ENCODE measurements at regions not wholly inside any gene's neighbourhood (a gene's known extent, or its start where the extent isn't known, plus 50 kb on each side); places are given as distances from the start of the nearest gene placed in this dataset.

- DNase-seq (ENCODE audit: low read depth in 2 of 2): no peak
Observed at GRCh38 chr13:34002141-34002540, 184.2 kb downstream of the RFC3 start.

- no peak for DNase-seq (ENCODE audit: low read depth in 2 of 2)
Observed at GRCh38 chr13:34002924-34003323, 185.0 kb downstream of the RFC3 start.

DNA sequence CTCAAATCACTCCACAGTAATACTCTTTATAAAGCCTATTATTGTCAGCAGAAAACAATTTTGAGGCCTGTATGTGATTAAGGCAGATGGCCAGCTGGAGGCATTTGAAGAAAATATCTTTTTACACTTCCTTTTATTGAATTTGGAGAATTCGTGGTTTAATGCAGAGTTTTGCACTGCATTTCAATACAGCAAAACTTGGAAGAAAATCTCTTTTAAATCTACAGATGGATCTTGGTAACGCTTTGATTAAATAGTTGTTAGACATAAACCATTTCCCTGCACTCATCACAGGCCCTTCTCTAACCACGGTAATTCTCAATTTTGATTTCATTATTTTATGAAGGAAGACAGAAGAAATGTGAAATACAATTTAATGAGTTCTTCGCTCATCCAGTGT is 185.7 kb downstream of the RFC3 start:
- no peak for DNase-seq (ENCODE audit: low read depth in 2 of 2)

- DNase-seq (ENCODE audit: low read depth in 2 of 2): no peak
Observed at GRCh38 chr13:34004676-34005075, 186.7 kb downstream of the RFC3 start.

- DNase-seq (ENCODE audit: low read depth in 2 of 2): no peak
Observed at GRCh38 chr13:34006011-34006410, 188.1 kb downstream of the RFC3 start.

- no peak for DNase-seq (ENCODE audit: low read depth in 2 of 2)
Observed at GRCh38 chr13:34011552-34012085, 193.7 kb downstream of the RFC3 start.

GRCh38 chr13:34012382-34012781 is 194.4 kb downstream of the RFC3 start:
- no peak for DNase-seq (ENCODE audit: low read depth in 2 of 2)

GRCh38 chr13:34013061-34013460 is 195.1 kb downstream of the RFC3 start:
- DNase-seq (ENCODE audit: low read depth in 2 of 2): no peak

- no peak for DNase-seq (ENCODE audit: low read depth in 2 of 2)
Observed at GRCh38 chr13:34017231-34017630, 199.3 kb downstream of the RFC3 start.

DNA sequence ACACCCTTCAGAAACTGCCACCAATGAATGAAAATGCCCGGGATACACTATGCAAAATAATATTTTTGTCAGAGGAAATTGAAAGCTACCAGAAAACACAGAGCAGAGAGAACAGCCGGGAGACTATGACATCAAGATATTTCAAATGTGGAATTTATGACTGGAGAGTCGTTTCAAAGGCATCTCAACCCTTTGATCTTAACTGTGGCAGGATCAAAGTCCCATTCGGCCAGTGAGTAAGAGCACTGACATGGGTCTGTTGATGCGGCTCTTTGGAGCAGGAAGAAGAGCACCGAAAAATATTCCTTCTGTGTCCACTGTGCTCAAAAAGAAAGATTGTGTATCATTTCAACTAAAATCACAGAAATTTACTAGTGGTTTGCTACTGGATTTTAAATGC is 201.9 kb downstream of the RFC3 start:
- DNase-seq (ENCODE audit: low read depth in 2 of 2): no peak

- no peak for DNase-seq (ENCODE audit: low read depth in 2 of 2)
Observed at GRCh38 chr13:34020388-34020787, 202.4 kb downstream of the RFC3 start.

DNA sequence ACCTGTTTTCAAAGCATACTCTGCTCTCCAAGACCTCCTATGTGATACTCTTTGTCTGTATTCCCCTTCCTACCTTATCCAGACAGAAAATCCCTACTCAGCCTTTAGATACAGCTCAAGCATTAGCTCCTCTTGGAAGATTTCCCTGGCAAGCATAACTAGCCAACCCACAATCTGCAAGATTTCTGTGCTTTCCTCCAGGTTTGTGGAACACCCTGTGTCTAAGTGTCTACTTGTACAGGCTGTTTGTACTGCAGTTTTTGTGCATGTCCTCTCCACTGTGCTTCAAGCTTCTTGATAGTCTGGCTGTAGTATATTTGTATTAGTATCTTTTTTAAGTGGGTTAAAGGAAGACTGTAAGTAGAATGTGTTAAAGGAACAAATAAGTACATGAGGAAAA is 203.7 kb downstream of the RFC3 start:
- DNase-seq (ENCODE audit: low read depth in 2 of 2): no peak

GRCh38 chr13:34025746-34026145 is 207.8 kb downstream of the RFC3 start:
- DNase-seq (ENCODE audit: low read depth in 2 of 2): no peak

- no peak for DNase-seq (ENCODE audit: low read depth in 2 of 2)
Observed at GRCh38 chr13:34026308-34026707, 208.4 kb downstream of the RFC3 start.

DNA sequence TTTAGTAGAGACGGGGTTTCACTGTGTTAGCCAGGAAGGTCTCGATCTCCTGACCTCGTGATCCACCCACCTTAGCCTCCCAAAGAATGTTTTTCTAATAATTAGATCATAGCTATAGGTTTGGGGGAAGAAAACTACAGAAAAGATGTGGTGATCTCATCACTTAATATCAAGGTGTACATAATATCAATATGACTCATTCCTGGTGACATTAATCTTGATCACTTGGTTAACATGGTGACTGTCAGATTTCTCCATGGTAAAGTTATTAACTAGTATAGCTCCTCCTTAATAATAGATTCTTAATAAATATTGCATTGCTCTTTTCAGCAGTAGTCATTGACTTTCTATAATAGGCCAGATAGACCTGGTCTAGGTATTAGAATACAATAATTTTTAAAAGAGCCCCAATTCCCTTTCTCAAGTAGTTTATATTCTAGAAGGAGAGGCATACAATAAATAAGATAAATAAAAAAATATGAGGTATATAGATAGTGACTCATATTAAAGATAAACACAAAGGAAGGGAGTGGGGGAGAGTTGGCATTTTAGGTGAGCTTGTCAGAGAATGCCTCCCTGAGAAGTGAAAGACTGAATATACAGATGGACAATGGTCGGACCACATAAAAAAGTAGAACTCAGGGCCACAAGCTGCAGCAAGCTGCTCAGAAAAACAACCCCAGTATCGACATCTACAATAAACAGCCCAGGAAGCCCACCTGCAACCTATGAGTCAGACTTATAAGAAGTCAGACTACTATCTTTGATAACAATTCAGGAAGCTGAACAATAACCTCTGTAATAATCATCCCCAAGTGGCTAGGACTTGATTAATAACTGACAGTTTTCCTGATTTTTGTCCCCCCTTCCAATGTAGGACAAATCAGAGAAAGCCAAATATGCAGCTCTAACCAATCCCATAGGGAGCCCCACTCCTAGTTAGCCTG is 210.8 kb downstream of the RFC3 start:
- no peak for DNase-seq (ENCODE audit: low read depth in 2 of 2)

DNA sequence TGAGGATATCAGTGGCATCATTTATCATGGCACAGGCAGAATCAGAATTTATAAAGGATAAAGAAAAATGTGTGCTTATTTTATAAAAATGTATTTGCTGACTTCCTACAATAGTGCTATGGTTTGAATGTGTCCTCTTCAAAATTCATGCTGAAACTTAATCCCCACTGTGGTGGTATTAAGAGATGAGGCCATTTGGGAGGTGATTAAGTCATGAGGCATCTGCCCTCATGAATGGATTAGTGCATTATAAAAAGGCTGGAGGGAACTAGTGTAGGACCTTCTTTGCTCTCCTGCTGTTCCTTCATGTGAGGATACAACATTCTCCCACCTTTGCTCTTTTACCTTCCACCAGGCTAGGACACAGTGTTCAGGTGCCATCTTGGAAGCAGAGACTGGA is 212.8 kb downstream of the RFC3 start:
- DNase-seq (ENCODE audit: low read depth in 2 of 2): no peak

DNA sequence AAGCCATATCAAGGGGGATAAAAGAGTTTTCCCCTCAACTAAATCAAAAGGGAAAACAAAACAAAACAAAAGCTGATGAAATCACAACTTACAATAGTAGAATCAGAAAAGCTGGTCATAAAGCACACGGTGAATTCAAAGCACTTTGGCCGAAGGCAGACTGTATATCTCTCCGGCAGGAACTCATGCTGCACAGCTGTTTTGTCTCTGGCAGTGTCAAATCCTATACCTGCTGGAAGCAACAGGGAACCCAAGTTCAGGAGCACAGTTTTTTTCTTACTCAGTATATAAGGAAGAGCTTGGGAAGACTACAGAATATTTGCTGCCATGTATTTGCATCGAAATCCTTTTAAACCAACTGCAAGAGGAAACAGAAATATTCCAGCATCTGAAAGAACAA is 213.7 kb downstream of the RFC3 start:
- no peak for DNase-seq (ENCODE audit: low read depth in 2 of 2)

- DNase-seq (ENCODE audit: low read depth in 2 of 2): no peak
Observed at GRCh38 chr13:34034411-34034810, 216.5 kb downstream of the RFC3 start.

DNA sequence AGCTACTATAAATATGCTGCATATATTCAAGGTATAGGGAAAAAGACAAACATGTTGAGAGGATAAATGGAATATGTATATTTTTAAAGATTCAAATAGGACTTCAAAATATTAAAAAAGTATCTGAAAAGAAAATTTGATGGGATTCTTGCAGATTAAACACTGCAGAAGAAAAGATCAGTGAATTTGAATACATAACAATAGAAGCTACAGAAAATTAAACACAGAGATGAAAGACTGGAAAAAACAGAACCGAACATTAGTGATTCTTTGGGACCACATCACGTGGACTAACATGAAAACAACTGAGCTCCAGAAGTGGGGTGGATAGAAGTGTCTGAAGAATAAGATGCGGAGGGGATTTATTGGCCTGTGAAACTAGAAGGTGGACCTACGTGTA is 217.2 kb downstream of the RFC3 start:
- no peak for DNase-seq (ENCODE audit: low read depth in 2 of 2)

GRCh38 chr13:34035676-34036325 is 217.9 kb downstream of the RFC3 start:
- no peak for DNase-seq (ENCODE audit: low read depth in 2 of 2)

DNA sequence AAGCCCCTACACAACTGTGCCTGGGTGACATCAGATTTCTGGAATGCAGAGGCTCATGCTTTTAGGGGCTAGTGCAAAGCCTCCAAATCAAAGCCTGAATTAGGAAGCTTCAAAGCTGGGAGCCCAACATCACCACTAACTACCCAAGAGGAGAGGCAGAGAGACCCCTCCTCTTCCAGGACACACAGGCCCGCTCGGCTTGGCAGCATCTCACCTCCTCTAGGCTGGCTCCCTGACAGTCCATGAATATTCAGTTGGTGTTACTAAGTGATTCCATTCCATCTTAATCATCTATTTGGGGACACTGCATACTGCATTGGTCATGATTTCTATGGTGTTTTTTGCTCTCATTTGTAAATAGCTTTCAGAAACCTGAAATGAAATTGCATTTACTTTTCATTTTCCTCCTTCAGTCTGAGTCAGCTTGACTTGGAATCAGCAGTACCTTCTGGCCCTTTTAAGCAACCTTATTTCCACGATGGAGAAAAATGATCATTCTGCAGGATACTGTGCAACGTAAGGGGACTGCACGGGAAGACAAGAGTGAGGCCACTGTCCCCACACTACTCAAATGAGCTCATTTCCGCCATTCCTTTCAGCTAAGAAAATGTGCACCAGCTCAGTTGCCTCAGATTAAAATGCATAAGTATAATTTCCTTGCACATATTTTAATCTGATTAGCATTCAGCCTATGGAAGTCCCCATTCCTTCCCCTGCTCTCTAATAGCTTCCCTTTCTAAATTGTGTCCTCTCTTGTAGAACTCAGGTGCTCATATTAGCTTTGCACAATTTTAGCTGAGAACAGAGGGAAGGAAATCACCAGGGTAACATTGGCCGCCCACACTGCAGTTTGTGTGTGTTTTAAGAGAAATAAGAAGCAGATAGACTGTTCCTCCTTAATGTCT is 219.9 kb downstream of the RFC3 start:
- DNase-seq (ENCODE audit: low read depth in 2 of 2): no peak

DNA sequence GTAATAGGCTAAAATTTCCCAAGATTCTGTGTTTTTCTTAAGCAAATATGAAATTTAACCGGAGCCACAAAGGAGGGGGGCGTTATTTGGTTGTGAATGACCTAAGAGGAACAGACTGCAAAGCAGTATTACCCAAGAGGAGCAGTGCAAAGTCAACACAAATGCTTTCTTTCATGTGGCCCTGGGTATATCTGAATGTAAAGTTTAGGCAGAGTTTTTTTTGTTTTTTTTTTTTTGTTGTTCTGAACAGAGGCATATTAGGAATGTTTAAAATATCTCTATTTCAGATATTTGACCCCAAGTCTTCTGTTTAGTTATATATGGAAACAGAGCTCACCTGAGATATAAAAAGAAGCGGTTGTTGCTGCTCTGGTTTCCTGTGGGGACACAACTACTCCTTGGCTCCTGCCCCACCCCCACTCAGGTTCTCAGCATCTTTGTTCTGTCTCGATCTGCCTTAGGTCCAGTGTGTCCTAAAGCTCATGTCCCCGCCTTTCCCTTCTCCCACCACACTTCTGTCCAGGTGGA is 220.7 kb downstream of the RFC3 start:
- DNase-seq (ENCODE audit: low read depth in 2 of 2): no peak

Data from stimulated activated CD4-positive, alpha-beta T cell treated with anti-CD3 and anti-CD28 coated beads, Interleukin-1b, Interleukin-23, amount 100 ng/mL, for 1 hour (primary cell).